K562 (cell line): ENCODE measurements at regions not wholly inside any gene's neighbourhood (a gene's known extent, or its start where the extent isn't known, plus 50 kb on each side); places are given as distances from the start of the nearest gene placed in this dataset.

ENCODE experiments used
- ATAC-seq: fragments of 200-7000 bp; cut with Tn5 transposase; 3 replicates; pipeline ENCODE4 v1.9.1; 2020; ENCODE audit warnings: moderate library complexity
- BruUV-seq: library from RNA; stranded (reverse); fragments of 400-500 nt; replicated peaks from 2 replicates; lab custom pipeline; 2021; lab: Mats Ljungman, UMichigan
- CTCF ChIA-PET: fragments of 300-600 bp; formaldehyde crosslinking; extraction: SDS; loops from one replicate; lab custom pipeline; 2021; ENCODE audit warnings: low intra/inter-chr PET ratio; lab: Yijun Ruan, JAX
- POLR2A ChIA-PET: fragments of 300-600, 350-650 bp; sonication (Branson Sonifier 250); formaldehyde crosslinking; extraction: SDS; loops from one replicate; lab custom pipeline; 2021; ENCODE audit warnings: antibody characterized with exemption, inconsistent platforms; lab: Yijun Ruan, JAX
- DNase-seq, 4 experiments: peaks; one replicate each; pipeline versions ENCODE4 v3.0.0 to v3.0.0-alpha.2; 2011 to 2018; ENCODE audit warnings: low spot score in 3 of 4, mixed read lengths in 3 of 4; ENCODE audit errors: extremely low read depth in 1 of 4
- FAIRE-seq: peaks from 2 replicates; lab custom pipeline; 2011; peaks lifted over from hg19 to GRCh38; lab: Jason Lieb, UNC
- H2AFZ ChIP-seq: 2 replicates; pipeline ENCODE4 v1.6.0; 2011; ENCODE audit warnings: low read depth, low read length, control low read depth, inconsistent platforms
- H3K27ac ChIP-seq: fragments of 200-600 bp; 3 replicates; pipeline ENCODE4 v1.8.0; 2011; ENCODE audit warnings: low read depth, mild to moderate bottlenecking, control low read depth, inconsistent platforms, low read length, moderate library complexity, mixed read lengths; ENCODE audit errors: extremely low read depth
- H3K27me3 ChIP-seq, 2 experiments: fragments of 300-600 bp in 1 of 2; 2 replicates in 1 of 2; 3 replicates in 1 of 2; pipeline versions ENCODE4 v1.6.0 to v1.8.0; 2011; ENCODE audit warnings: inconsistent platforms in 2 of 2, low read length in 2 of 2, mild to moderate bottlenecking in 1 of 2, mixed read lengths in 1 of 2, moderate library complexity in 1 of 2; ENCODE audit not compliant: control insufficient read depth in 2 of 2, insufficient read depth in 2 of 2
- H3K36me3 ChIP-seq: fragments of 300-600 bp; 3 replicates; pipeline ENCODE4 v1.8.0; 2011; ENCODE audit warnings: mild to moderate bottlenecking, low read length, inconsistent platforms; ENCODE audit not compliant: control insufficient read depth, insufficient read depth
- H3K4me1 ChIP-seq, 2 experiments: fragments of 200-600 bp in 1 of 2; replicated peaks in 1 of 2; 2 replicates in 1 of 2; 3 replicates in 1 of 2; pipeline versions ENCODE4 v1.5.1 to v1.8.0; 2011; ENCODE audit warnings: inconsistent platforms in 2 of 2, low read length in 2 of 2, mild to moderate bottlenecking in 1 of 2, mixed read lengths in 1 of 2, moderate library complexity in 1 of 2; ENCODE audit not compliant: control insufficient read depth in 2 of 2, insufficient read depth in 2 of 2
- H3K4me2 ChIP-seq: 2 replicates; pipeline ENCODE4 v1.6.1; 2011; ENCODE audit warnings: low read length, control low read depth, inconsistent platforms, mixed read lengths; ENCODE audit not compliant: insufficient read depth
- H3K4me3 ChIP-seq: fragments of 200-600 bp; sonication (generic), shearing (Covaris generic); 2 replicates; pipeline ENCODE4 v1.5.1; 2016; ENCODE audit warnings: control low read depth, inconsistent platforms
- H3K79me2 ChIP-seq: fragments of 200-600 bp; 3 replicates; pipeline ENCODE4 v1.8.0; 2011; ENCODE audit warnings: low read length, inconsistent platforms; ENCODE audit not compliant: control insufficient read depth, insufficient read depth
- H3K9ac ChIP-seq, 2 experiments: 2 replicates each; pipeline versions ENCODE4 v1.6.0 to v1.6.1; 2011; ENCODE audit warnings: low read depth in 2 of 2, low read length in 2 of 2, control low read depth in 1 of 2, inconsistent platforms in 1 of 2, mild to moderate bottlenecking in 1 of 2, mixed read lengths in 1 of 2; ENCODE audit not compliant: insufficient read depth in 1 of 2
- H3K9me1 ChIP-seq: one replicate; pipeline ENCODE4 v1.6.0; 2011; ENCODE audit warnings: inconsistent platforms, mild to moderate bottlenecking, low read length, moderate library complexity; ENCODE audit not compliant: control insufficient read depth, insufficient read depth
- H3K9me3 ChIP-seq: replicated peaks from 2 replicates; pipeline ENCODE4 v1.5.1; 2011; ENCODE audit warnings: low read depth, low read length, inconsistent platforms; ENCODE audit not compliant: control insufficient read depth, insufficient read depth
- H4K20me1 ChIP-seq: replicated peaks from 2 replicates; pipeline ENCODE4 v1.6.1; 2011; ENCODE audit warnings: low read length, inconsistent platforms, mixed read lengths; ENCODE audit not compliant: control insufficient read depth, insufficient read depth
- ARID3B ChIP-seq: fragments of 250-450 bp; sonication (Bioruptor Pico); IDR thresholded peaks from 2 replicates; pipeline ENCODE4 v1.4.0; 2020; ENCODE audit warnings: borderline replicate concordance
- BRF2 ChIP-seq: IDR thresholded peaks from 3 replicates; pipeline ENCODE4 v1.6.1; 2011; ENCODE audit warnings: borderline replicate concordance, mild to moderate bottlenecking; ENCODE audit not compliant: insufficient read length, insufficient read depth
- FOXJ3 ChIP-seq: sonication (generic); formaldehyde crosslinking; IDR thresholded peaks from 2 replicates; pipeline ENCODE4 v1.4.0; 2020; ENCODE audit warnings: mild to moderate bottlenecking, missing genetic modification reagents
- KAT8 ChIP-seq: fragments of 450-650 bp; IDR thresholded peaks from 2 replicates; pipeline ENCODE4 v1.6.1; 2016; ENCODE audit warnings: low read depth, mild to moderate bottlenecking
- MYC ChIP-seq, 2 experiments: fragments of 250-450 bp in 1 of 2; sonication (Bioruptor Pico) in 1 of 2; IDR thresholded peaks; 2 replicates each; pipeline versions ENCODE4 v1.5.1 to v1.6.1; 2012 to 2021; ENCODE audit warnings: low read depth in 2 of 2, borderline replicate concordance in 1 of 2, improper control_type of control experiment in 1 of 2, low read length in 1 of 2, mild to moderate bottlenecking in 1 of 2, moderate library complexity in 1 of 2
- POLR2AphosphoS5 ChIP-seq: IDR thresholded peaks from 2 replicates; pipeline ENCODE4 v1.6.1; 2011; ENCODE audit warnings: mild to moderate bottlenecking, low read depth, low read length, moderate library complexity; ENCODE audit not compliant: control insufficient read depth, insufficient read depth
- RFX7 ChIP-seq: fragments of 250-450 bp; sonication (Bioruptor Pico); IDR thresholded peaks from 2 replicates; pipeline ENCODE4 v1.5.1; 2021; ENCODE audit warnings: mild to moderate bottlenecking
- XRCC4 ChIP-seq: IDR thresholded peaks from one replicate; pipeline ENCODE4 v1.6.1; 2011; ENCODE audit not compliant: insufficient read depth, insufficient read length; ENCODE audit errors: extremely low read depth
- ZHX1 ChIP-seq: fragments of 150-350 bp; conservative IDR thresholded peaks from 2 replicates; pipeline ENCODE4 v1.6.1; 2014; ENCODE audit warnings: low read length
- ZKSCAN1 ChIP-seq: fragments of 150-350 bp; IDR thresholded peaks from 2 replicates; pipeline ENCODE4 v1.6.1; 2016; ENCODE audit warnings: low read depth, low read length
- ZNF311 ChIP-seq: fragments of 250-450 bp; sonication (Bioruptor Pico); IDR thresholded peaks from 2 replicates; pipeline ENCODE4 v1.4.0; 2020; ENCODE audit warnings: mild to moderate bottlenecking, moderate library complexity
- ZNF436 ChIP-seq: fragments of 250-450, 450-650 bp; sonication (Bioruptor Pico); formaldehyde crosslinking; IDR thresholded peaks from 2 replicates; pipeline ENCODE4 v1.7.0; 2020; ENCODE audit warnings: mild to moderate bottlenecking
- WGBS: fragments of 100-300 bp; shearing (Covaris generic); methylation state at CpG from one replicate; pipeline ENCODE4 v1.1.6; 2016; ENCODE audit warnings: low coverage, mixed read lengths; ENCODE audit not compliant: insufficient coverage; ENCODE audit errors: missing lambda C conversion rate; 5-methylcytosine and 5-hydroxymethylcytosine counted together
- in situ Hi-C: fragments of 300-500 bp; cut with MboI; formaldehyde crosslinking; loops from 4 replicates; pipeline ENCODE4 v1.15.0; 2018; ENCODE audit warnings: inconsistent platforms, mixed read lengths
- intact Hi-C: fragments of 100-400 bp; cut with micrococcal nuclease; formaldehyde crosslinking; loops from 2 replicates; pipeline ENCODE4 v1.14.2; 2022

- POLR2A ChIA-PET = interaction anchor here (1.1 kb wide), 1 partner anchor 8 kb away, joined by 4 read pairs; no protein-coding TSS in a partner anchor
- no peak for FAIRE-seq
- CTCF ChIA-PET = no interaction called here
- no peak for TF ChIP-seq XRCC4
- no peak for TF ChIP-seq ZNF436 (CRISPR knock-in tag)
- no peak for TF ChIP-seq POLR2AphosphoS5
- no peak for TF ChIP-seq RFX7
- TF ChIP-seq FOXJ3 (CRISPR knock-in tag) = no peak
- no peak for TF ChIP-seq ZKSCAN1
- no peak for TF ChIP-seq BRF2
- no peak for TF ChIP-seq ZNF311 (CRISPR knock-in tag)
- no peak for TF ChIP-seq ARID3B (CRISPR knock-in tag)
- no peak for TF ChIP-seq KAT8
- no peak for TF ChIP-seq MYC (IDR thresholded peaks at IDR 0.05; ENCODE audit: low read depth, low read length)
- TF ChIP-seq MYC (CRISPR knock-in tag; IDR thresholded peaks at IDR 0.05; ENCODE audit: borderline replicate concordance, low read depth) = no peak
- TF ChIP-seq ZHX1 = no peak
These were observed 372.2 kb downstream of the CDH26 start for GRCh38 chr20:60330461-60330860.

More at GRCh38 chr20:60330461-60330860, 372.2 kb downstream of the CDH26 start:
- Histone ChIP-seq H3K4me3 (no peak overlapping the region), H3K4me2 (no peak overlapping the region), H3K9me1 (no peaks in the 10 kb centered on the region), H3K79me2 (no peaks in the 10 kb centered on the region), H3K9me3 (no peaks in the 10 kb centered on the region), H3K27me3 (no peaks in the 10 kb centered on the region), H3K4me1 (no peaks in the 10 kb centered on the region), H3K9ac (no peak overlapping the region), H4K20me1 (no peaks in the 10 kb centered on the region), H2AFZ (no peak overlapping the region), H3K27ac (no peak overlapping the region), H3K36me3 (no peaks in the 10 kb centered on the region)
- BruUV-seq = no TSS peak
- no peak for DNase-seq
- in situ Hi-C loops (no loop called here), intact Hi-C loops (no loop called here)
- 0% methylated on average over 3 of the region's 3 CpGs for WGBS
- no peak for ATAC-seq
